T-cell (primary cell): ENCODE measurements at regions not wholly inside any gene's neighbourhood (a gene's known extent, or its start where the extent isn't known, plus 50 kb on each side); places are given as distances from the start of the nearest gene placed in this dataset.

Experiments used
- ATAC-seq, 4 experiments: fragments of 200-7000 bp in 3 of 4; fragments of 150-1000 bp in 1 of 4; cut with Tn5 transposase; replicated peaks in 1 of 4; 1 replicate in 3 of 4; 2 replicates in 1 of 4; pipeline ENCODE4 v1.10.0; 2021; ENCODE audit warnings: moderate library complexity in 3 of 4, mild to moderate bottlenecking in 2 of 4, moderate number of reproducible peaks in 1 of 4
- CTCF ChIA-PET, 2 donors: fragments of 300-600 bp; sonication (Branson Sonifier 250); formaldehyde crosslinking; loops; one replicate each; lab custom pipeline; 2022; ENCODE audit warnings: antibody characterized with exemption in 2 of 2; lab: Charles Lee
- POLR2A ChIA-PET, 2 donors: fragments of 300-600 bp; sonication (Branson Sonifier 250); formaldehyde crosslinking; loops; one replicate each; lab custom pipeline; 2022; ENCODE audit warnings: antibody characterized with exemption in 2 of 2; lab: Charles Lee
- DNase-seq, 35 experiments: peaks; one replicate each; pipeline versions ENCODE4 v3.0.0 to v3.0.0-alpha.2; 2013 to 2023
- H3K27ac ChIP-seq: one replicate; pipeline ENCODE4 v1.5.1; 2013; ENCODE audit warnings: low read length
- H3K27me3 ChIP-seq, 2 experiments: replicated peaks in 1 of 2; 1 replicate in 1 of 2; 2 replicates in 1 of 2; pipeline versions ENCODE4 v1.6.1 to v1.7.0; 2013; ENCODE audit warnings: low read length in 1 of 2, mixed read lengths in 1 of 2; ENCODE audit not compliant: control insufficient read depth in 2 of 2, insufficient read depth in 2 of 2; ENCODE audit errors: extremely low read depth in 1 of 2
- H3K36me3 ChIP-seq, 2 donors: 1 replicate in 1 of 2; 2 replicates in 1 of 2; pipeline versions ENCODE4 v1.6.1 to v1.7.0; 2013; ENCODE audit warnings: low read length in 1 of 2; ENCODE audit not compliant: control insufficient read depth in 2 of 2, insufficient read depth in 1 of 2; ENCODE audit errors: extremely low read depth in 1 of 2
- H3K4me1 ChIP-seq, 2 experiments: 1 replicate in 1 of 2; 2 replicates in 1 of 2; pipeline versions ENCODE4 v1.6.1 to v1.7.0; 2013; ENCODE audit warnings: low read length in 2 of 2, mixed read lengths in 1 of 2; ENCODE audit not compliant: insufficient read depth in 2 of 2, control insufficient read depth in 1 of 2; ENCODE audit errors: extremely low read depth in 1 of 2
- H3K4me3 ChIP-seq, 2 donors: 1 replicate in 1 of 2; 2 replicates in 1 of 2; pipeline versions ENCODE4 v1.5.1 to v1.7.0; 2013; ENCODE audit warnings: mild to moderate bottlenecking in 2 of 2, low read length in 1 of 2, moderate library complexity in 1 of 2; ENCODE audit not compliant: control insufficient read depth in 1 of 2; ENCODE audit errors: extremely low read depth in 1 of 2
- H3K9me3 ChIP-seq: 2 replicates; pipeline ENCODE4 v1.7.0; 2013
- H3K27ac Mint-ChIP-seq, 2 donors: one replicate each; pipeline ENCODE4 v1.8.0; 2020 to 2021; ENCODE audit warnings: mild to moderate bottlenecking in 2 of 2, mixed read lengths in 2 of 2
- H3K27me3 Mint-ChIP-seq, 2 donors: one replicate each; pipeline ENCODE4 v1.8.0; 2021 to 2022; ENCODE audit warnings: mixed read lengths in 2 of 2
- H3K36me3 Mint-ChIP-seq: one replicate; pipeline ENCODE4 v1.8.0; 2021; ENCODE audit warnings: mixed read lengths
- H3K4me1 Mint-ChIP-seq, 3 donors: one replicate each; pipeline ENCODE4 v1.8.0; 2020 to 2022; ENCODE audit warnings: mixed read lengths in 3 of 3, mild to moderate bottlenecking in 1 of 3
- H3K4me3 Mint-ChIP-seq, 3 donors: one replicate each; pipeline ENCODE4 v1.8.0; 2020 to 2022; ENCODE audit warnings: mild to moderate bottlenecking in 3 of 3, mixed read lengths in 3 of 3, moderate library complexity in 3 of 3
- H3K9me3 Mint-ChIP-seq, 3 donors: one replicate each; pipeline ENCODE4 v1.8.0; 2020 to 2022; ENCODE audit warnings: mixed read lengths in 3 of 3
- WGBS: methylation state at CpG from one replicate; pipeline ENCODE4 v1.1.5; 2013; ENCODE audit warnings: missing lambda C conversion rate; ENCODE audit not compliant: insufficient coverage; 5-methylcytosine and 5-hydroxymethylcytosine counted together

DNA sequence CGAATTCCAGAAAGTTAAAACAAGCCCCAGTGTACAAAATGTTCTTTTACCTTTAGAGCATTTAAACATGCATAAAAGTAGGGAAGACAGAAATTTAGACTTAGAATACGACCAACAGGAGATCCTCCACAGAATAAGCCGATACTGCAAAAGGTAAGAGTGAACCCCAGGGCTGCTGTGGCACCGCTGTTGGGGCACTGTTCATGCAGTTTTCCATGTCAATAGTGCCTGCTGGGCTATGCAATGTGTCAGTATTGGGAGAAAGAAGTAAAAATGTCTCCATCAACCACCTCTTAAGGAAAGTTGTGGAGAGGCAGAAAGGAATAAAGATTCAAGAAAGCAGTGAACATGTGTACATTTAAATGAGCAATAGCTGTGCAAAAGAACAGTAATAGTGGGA, 326.5 kb upstream of the SEMA3C start:
- Histone ChIP-seq H3K27ac (no peak overlapping the region), H3K4me1 (no peaks in the 10 kb centered on the region), H3K27me3 (no peaks in the 10 kb centered on the region), H3K4me3 (no peak overlapping the region), H3K9me3 (no peaks in the 10 kb centered on the region), H3K36me3 (no peaks in the 10 kb centered on the region)
- ChIA-PET POLR2A (no interaction called here), CTCF (no interaction called here)
- ATAC-seq (no peak), DNase-seq (no peak)
- Mint-ChIP-seq H3K27me3 (no peaks in the 10 kb centered on the region), H3K9me3 (peaks cover 17 to 26% (median 24%) of the 10 kb centered on the region in 3 donors), H3K27ac (no peak overlapping the region), H3K4me1 (no peaks in the 10 kb centered on the region), H3K36me3 (no peaks in the 10 kb centered on the region), H3K4me3 (no peak overlapping the region)
- 100% methylated on average over 2 of the region's 4 CpGs for WGBS

DNA sequence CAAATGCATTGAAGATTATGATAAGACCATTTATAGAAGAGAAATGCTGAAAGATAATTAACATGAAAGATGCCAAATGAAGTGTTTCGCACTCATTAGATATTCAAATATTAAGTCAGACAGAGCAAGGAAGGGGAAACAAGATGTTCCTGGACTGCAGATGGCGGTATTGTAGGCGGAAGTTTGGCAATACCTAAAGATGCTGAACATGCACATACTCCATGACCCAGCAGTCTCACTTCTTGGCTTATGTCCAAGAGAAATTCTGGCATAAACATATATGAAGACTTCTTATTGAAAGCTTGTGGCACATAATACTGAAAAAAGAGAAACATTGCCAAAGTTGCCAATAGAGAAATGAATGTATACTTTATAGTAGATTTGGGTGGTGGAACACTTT, 325.4 kb upstream of the SEMA3C start:
- Histone ChIP-seq H3K36me3 (no peaks in the 10 kb centered on the region), H3K9me3 (no peaks in the 10 kb centered on the region), H3K27ac (no peak overlapping the region), H3K27me3 (no peaks in the 10 kb centered on the region), H3K4me3 (no peak overlapping the region), H3K4me1 (no peaks in the 10 kb centered on the region)
- DNase-seq = no peak
- peaks cover 12 to 27% (median 20%) of the 10 kb centered on the region in 3 donors for H3K9me3 Mint-ChIP-seq
- H3K4me3 Mint-ChIP-seq = no peak overlapping the region
- CTCF ChIA-PET = no interaction called here
- H3K36me3 Mint-ChIP-seq = no peaks in the 10 kb centered on the region
- POLR2A ChIA-PET = no interaction called here
- H3K27ac Mint-ChIP-seq = no peak overlapping the region
- no peaks in the 10 kb centered on the region for H3K27me3 Mint-ChIP-seq
- no peaks in the 10 kb centered on the region for H3K4me1 Mint-ChIP-seq
- WGBS = 100% methylated on average over 1 of the region's 3 CpGs
- ATAC-seq = no peak

DNA sequence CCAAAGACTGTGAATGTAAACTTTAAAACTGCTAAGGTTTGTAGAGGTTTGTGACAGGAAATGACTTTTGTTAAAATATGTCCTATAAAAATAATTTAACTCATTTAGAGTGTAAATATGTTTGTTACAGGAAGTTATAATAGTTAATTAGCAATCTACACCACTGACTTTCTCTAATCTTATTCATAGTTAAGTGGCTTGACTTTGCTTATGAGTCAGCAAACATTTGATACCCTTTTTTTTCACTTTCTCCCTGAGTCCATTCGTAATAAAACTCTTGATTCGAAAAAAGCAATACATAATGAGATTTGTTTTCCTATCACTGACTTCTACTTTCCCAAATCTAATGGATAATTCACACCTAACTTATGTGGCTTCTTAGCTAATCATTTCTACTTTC, 317.7 kb upstream of the SEMA3C start:
- WGBS = 81% methylated on average over 2 of the region's 2 CpGs
- Histone ChIP-seq H3K4me1 (no peaks in the 10 kb centered on the region), H3K9me3 (no peaks in the 10 kb centered on the region), H3K4me3 (no peak overlapping the region), H3K36me3 (no peaks in the 10 kb centered on the region), H3K27ac (no peak overlapping the region), H3K27me3 (no peaks in the 10 kb centered on the region)
- no peak overlapping the region for H3K27ac Mint-ChIP-seq
- H3K9me3 Mint-ChIP-seq = peaks cover 5 to 16% (median 6%) of the 10 kb centered on the region in 3 donors
- CTCF ChIA-PET = no interaction called here
- no peaks in the 10 kb centered on the region for H3K4me1 Mint-ChIP-seq
- no peak for DNase-seq
- H3K36me3 Mint-ChIP-seq = no peaks in the 10 kb centered on the region
- POLR2A ChIA-PET = no interaction called here
- H3K4me3 Mint-ChIP-seq = no peak overlapping the region
- no peak for ATAC-seq
- H3K27me3 Mint-ChIP-seq = no peaks in the 10 kb centered on the region

DNA sequence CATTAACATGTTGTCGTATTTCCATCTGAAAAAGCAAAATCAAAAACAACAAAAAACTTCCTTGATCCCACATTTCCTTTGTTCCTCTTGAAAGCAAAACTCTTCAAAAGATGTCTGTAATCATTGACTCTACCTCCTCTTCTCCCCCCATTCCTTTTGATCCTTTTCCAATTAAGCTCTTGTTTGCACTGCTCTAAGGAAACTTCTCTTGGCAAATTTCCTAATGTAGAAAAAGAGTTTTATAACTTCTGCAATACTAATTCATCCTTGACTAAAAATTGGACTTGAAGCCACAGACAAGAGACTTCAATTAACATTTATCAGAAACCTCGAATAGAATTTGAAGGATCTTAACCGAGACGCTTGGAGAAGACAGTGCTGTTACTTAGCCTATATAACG, 317.1 kb upstream of the SEMA3C start:
- 73% methylated on average over 1 of the region's 5 CpGs for WGBS
- Mint-ChIP-seq H3K27me3 (no peaks in the 10 kb centered on the region), H3K27ac (no peak overlapping the region), H3K36me3 (no peaks in the 10 kb centered on the region), H3K4me1 (no peaks in the 10 kb centered on the region), H3K9me3 (peaks cover 0 to 16% (median 2%) of the 10 kb centered on the region in 3 donors), H3K4me3 (no peak overlapping the region)
- CTCF ChIA-PET = no interaction called here
- Histone ChIP-seq H3K36me3 (no peaks in the 10 kb centered on the region), H3K9me3 (no peaks in the 10 kb centered on the region), H3K4me1 (no peaks in the 10 kb centered on the region), H3K27me3 (no peaks in the 10 kb centered on the region), H3K27ac (no peak overlapping the region), H3K4me3 (no peak overlapping the region)
- DNase-seq = no peak
- no peak for ATAC-seq
- POLR2A ChIA-PET = no interaction called here

DNA sequence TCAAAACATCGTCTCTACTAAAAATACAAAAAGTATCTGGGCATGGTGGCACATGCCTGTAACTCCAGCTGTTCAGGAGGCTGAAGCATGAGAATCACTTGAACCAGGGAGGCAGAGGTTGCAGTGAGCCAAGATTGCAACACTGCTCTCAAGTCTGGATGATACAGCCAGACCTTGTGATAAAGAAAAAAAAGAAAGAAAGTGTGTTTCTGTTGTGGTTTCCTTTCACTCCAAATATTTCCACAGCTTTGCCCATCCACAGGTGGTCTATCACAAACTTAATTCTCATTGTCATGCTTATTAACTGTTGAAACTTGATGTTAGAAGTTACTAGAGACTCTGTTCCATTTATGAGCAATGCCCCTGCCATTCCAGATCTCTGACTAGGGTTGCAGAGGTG, 316.0 kb upstream of the SEMA3C start:
- WGBS = 20% methylated on average over 1 of the region's 1 CpG
- no peaks in the 10 kb centered on the region for H3K36me3 ChIP-seq
- CTCF ChIA-PET = no interaction called here

DNA sequence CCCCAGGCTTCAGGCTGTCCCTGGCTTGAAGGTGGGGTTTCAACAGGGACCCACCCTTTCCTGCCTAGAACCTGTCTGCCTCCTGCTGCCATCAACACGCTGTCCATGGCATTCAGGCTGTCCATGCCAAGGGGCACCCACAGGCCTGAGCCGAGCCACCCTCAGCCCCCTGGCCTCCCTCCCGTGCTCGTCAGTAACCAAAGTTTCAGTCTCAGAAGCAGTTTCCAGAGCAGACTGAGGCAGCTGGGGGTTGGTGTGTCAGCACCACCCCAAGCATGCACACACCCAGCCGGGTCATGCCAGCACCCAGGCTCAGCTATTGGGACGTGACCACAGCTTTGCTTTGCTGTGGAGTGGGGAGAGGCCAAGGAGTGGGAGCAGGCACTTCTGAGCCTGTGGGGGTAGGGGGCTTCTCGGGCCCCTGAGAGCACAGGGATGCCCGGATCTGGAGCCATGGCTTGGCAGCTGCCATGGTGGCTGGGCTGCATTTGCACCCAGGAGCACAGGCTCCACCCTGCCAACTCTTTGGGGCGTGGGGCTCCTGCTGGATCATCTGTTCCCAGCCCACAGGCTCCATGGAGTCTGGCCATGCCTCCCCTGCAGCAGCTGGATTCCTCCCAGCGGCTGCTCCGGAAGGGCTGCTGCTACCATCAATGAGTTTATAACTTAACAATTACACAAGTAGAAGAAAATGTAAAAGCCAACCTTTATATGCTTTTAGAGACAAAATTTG, 314.5 kb upstream of the SEMA3C start:
- WGBS = 76% methylated on average over 9 of the region's 11 CpGs
- no peak for DNase-seq
- H3K36me3 Mint-ChIP-seq = no peaks in the 10 kb centered on the region
- H3K4me3 Mint-ChIP-seq = no peak overlapping the region
- POLR2A ChIA-PET = no interaction called here
- H3K4me1 Mint-ChIP-seq = no peaks in the 10 kb centered on the region
- no peak overlapping the region for H3K4me3 ChIP-seq
- H3K27ac ChIP-seq = no peak overlapping the region
- no peaks in the 10 kb centered on the region for H3K4me1 ChIP-seq
- no peaks in the 10 kb centered on the region for H3K27me3 ChIP-seq
- CTCF ChIA-PET = no interaction called here
- peaks cover 0 to 8% (median 2%) of the 10 kb centered on the region in 3 donors for H3K9me3 Mint-ChIP-seq
- no peaks in the 10 kb centered on the region for H3K9me3 ChIP-seq
- ATAC-seq = no peak
- no peaks in the 10 kb centered on the region for H3K36me3 ChIP-seq
- H3K27me3 Mint-ChIP-seq = no peaks in the 10 kb centered on the region
- H3K27ac Mint-ChIP-seq = no peak overlapping the region

More for the DNA sequence above, 316.0 kb upstream of the SEMA3C start:
- Histone ChIP-seq H3K27ac (no peak overlapping the region), H3K27me3 (no peaks in the 10 kb centered on the region), H3K9me3 (no peaks in the 10 kb centered on the region), H3K4me3 (no peak overlapping the region), H3K4me1 (no peaks in the 10 kb centered on the region)
- no peaks in the 10 kb centered on the region for H3K36me3 Mint-ChIP-seq
- no peak for ATAC-seq
- H3K9me3 Mint-ChIP-seq = peaks cover 0 to 17% (median 2%) of the 10 kb centered on the region in 3 donors
- DNase-seq = no peak
- H3K4me1 Mint-ChIP-seq = no peaks in the 10 kb centered on the region
- no peaks in the 10 kb centered on the region for H3K27me3 Mint-ChIP-seq
- no peak overlapping the region for H3K4me3 Mint-ChIP-seq
- no peak overlapping the region for H3K27ac Mint-ChIP-seq
- POLR2A ChIA-PET = no interaction called here
